HG03280 (cell line): ENCODE measurements at regions not wholly inside any gene's neighbourhood (a gene's known extent, or its start where the extent isn't known, plus 50 kb on each side); places are given as distances from the start of the nearest gene placed in this dataset.

ENCODE experiments used
- ATAC-seq: cut with Tn5 transposase; IDR thresholded peaks from one replicate; pipeline ENCODE4 v1.9.1; 2021; ENCODE audit warnings: mild to moderate bottlenecking, moderate library complexity; ENCODE audit not compliant: unreplicated experiment

DNA sequence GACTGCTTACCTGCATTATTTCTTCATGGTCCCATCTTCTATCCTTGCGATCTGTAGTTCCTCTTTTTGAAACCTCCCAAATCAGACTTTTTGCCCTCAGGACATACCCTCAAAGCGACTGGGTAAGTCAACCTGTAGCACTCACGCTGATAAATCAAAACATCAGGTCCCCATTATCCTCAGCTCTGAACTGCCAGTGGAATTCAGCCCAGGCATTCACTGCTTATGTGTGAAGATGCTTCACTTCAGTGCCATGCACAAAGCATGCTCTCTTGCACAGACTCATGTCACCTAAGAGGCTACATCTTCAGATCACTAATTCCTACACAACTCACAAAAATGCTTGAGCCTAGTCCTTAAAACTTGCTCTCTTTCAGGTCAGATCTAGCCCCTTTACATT lies 283.6 kb upstream of the KLF6 start:
- no peak for ATAC-seq

DNA sequence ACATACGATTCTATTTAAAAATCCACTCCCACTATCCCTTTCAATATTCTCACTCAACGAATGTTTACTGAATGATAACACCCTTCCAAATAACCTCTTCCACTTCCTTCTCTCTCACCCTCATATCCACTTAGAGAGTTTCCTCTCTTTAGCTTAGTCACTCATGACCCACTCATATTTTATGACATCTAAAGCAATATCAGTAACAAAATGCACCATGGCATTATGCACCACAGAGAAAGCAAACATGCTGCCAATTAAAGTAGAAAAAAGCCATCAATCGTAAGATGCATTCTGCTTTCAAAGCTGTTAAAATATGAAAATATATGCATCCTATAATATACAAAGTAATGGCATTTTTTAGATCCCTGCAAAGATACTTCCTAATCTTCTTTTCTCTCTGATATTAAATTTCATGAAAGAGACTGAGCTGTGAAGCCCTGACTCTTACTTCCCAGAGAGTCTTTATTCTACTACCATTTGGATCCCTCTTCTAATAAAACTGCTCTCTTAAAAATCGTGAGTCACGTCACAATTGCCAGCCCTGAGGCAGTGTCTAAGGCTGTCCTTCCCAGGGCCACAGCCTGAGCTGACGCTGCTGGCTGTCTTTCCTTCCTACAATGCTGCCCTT lies 283.0 kb upstream of the KLF6 start:
- ATAC-seq, result no peak

DNA sequence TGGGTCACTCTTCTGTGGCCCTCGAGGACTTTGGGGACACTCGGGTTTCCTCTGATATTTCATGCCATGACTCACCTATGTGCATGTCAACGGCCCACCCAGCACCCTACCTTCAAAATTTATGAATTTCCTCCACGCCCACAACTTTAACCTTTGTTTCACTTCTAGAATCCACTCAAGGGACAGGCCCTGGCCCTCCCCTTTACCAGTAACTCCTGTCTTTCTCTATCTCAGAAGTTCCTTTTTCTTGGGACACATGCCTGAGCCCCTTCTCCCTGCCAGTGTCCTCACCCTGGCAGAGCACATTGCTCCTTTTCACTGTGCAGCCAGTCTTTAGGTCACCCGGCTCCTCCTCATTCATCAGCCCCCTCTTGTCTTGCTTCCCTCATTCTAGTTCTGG lies 282.5 kb upstream of the KLF6 start:
- no peak for ATAC-seq

DNA sequence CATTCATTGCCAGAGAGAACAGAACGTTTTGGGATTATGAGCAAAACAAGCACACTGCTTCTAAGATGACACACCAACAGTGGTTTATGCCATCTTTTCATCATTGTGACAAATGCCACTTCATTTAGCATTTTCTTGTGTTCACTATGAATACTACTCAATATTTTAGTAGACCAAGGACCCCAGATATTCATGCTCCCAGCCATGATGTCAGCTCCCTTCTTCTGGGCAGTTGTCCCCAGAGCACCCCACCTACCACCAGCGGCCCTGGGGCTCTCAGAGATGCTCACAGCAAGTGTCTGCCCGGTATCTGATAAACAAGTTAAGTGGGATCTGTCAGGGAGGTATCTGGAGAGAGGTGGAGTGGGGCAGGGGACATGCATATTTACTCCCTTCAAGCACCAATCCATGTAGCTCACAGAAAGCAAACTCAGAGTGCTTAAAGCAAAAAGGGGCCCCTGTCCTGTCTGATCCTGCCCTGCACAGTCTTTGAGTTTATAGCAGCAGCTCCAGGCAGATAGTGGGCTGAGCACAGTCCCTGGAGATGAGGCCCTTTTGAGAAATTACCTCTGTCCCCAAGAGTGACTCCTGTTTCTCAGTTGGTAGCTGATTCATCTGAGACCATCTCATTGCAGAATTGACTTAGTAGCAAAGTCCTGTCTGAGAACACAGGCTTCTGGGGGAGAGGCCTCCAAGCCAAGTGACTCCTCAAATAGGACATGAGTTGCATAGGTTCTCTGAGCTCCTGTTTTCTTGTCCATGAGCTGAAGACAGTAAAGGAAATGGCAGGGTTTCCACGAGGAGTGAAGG lies 281.8 kb upstream of the KLF6 start:
- ATAC-seq, result no peak

DNA sequence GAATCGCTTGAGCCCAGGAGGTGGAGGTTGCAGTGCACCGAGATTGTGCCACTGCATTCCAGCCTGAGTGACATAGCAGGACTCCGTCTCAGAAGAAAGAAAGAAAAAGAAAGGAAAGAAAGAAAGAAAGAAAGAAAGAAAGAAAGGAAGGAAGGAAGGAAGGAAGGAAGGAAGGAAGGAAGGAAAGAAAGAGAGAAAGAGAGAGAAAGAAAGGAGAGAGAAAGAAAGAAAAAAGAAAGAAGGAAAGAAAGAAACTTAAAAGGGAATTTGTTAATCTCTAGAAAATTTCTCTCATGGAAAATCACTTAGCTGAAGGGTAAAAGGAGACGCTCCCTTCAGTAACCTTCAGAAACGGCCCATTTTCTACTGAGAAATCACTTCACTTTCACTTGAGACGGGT lies 279.5 kb upstream of the KLF6 start:
- ATAC-seq, result no peak

DNA sequence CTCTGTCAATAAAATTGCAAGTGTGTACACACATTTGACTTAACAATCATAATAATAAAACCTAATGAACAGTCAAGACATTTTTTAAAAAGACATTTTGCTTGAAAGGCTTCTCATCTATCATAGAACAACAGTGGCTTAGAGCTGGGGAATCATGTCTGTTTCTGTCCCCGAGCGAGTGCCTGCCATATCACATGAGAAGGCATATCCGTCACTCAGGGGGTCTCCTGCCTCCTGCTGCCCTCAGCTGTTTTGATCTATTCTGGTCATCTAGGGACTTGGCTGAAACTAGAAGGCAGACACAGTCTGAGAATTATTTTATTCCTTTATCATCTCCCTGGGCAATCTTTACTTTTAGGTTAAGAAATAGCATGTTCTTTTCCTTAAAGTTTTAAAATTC lies 278.7 kb upstream of the KLF6 start:
- ATAC-seq, result no peak

DNA sequence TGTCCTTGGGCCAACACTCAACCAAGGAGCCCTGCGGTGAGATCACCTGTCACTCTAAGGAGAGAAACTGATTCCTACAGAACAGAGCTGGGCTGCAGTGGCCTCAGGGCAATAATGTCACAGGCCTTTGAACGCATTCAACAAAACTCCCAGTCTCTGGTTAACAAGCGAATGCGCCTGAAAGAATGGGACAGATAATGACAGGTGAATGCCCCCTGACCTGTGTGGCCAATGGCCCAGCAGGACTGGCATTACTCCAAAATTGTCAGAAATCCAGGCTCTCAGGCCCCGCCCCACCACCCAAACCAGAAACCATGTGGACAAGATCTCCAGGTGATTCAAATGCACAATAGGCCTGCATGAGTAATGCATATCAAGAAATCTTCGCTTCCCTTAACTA lies 277.7 kb upstream of the KLF6 start:
- no peak for ATAC-seq

DNA sequence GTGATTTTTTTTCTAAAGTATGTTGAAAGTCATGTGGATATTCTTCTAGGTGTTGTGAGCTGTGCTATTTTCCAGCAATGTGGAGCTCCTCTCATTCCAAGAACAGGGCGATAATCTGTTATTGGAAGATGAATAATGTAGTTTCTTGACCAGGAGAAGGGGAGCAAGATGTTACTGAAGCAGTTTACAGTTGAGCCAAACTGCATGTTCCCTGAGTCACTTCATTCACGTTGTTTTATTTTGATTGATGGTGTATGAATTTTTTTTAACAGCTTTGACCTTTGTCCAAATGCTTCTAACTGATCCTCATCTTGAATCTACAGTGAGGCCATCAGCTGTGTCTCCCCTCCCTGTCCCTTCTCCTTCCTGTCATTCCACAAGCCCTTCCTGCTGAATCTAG lies 277.1 kb upstream of the KLF6 start:
- ATAC-seq, result no peak

DNA sequence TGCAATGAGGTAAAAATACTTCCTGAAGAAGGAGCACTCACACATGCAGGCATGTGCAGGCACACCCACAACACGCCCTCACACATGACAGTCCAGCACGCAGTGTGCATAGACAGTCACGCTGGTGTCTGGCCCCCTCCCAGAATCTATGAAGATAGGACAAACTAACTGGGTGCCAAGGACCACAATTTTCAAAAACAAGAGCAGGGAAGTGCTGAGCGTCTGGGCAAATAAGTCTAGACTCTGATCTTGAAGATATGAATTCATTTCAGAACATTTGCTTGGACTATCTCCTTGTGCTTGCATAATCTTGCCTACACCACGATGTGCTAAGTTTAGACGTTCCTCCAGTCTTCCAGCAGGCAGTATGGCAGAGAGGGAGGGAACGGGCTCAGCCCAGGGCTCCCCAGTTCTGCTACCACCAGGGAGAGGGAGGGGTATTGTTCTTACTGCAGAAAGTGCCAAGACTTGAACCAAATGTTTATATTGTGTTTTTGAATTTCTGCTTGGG lies 276.5 kb upstream of the KLF6 start:
- no peak for ATAC-seq

DNA sequence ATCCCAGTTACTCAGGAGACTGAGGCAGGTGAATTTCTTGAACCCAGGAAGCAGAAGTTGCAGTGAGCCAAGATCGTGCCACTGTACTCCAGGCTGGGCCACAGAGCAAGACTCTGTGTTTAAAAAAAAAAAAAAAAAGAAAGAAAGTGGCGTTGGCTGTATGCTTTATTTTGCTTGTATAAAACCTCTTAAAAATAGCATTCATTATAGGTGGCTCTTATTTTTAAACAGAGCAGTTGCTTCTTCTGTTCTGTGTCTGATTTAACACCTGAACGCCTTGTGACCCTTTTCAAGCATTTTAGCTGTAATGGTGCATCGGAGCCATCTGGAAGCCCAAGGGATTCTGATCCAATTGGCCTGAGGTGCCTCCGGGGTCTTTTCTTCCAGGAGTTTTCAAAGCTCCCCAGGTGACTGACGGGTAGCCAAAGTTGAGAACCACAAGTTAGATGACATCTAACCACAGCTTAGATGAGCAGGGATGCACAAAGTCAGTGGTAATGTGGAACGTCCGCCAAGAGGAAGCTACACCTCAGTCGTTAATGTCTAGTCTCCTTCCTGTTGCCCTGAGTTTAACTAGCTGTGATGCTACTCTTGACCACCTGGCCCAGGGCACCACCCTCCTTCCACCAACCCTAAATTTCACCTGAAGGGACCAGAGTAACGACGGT lies 274.6 kb upstream of the KLF6 start:
- no peak for ATAC-seq

DNA sequence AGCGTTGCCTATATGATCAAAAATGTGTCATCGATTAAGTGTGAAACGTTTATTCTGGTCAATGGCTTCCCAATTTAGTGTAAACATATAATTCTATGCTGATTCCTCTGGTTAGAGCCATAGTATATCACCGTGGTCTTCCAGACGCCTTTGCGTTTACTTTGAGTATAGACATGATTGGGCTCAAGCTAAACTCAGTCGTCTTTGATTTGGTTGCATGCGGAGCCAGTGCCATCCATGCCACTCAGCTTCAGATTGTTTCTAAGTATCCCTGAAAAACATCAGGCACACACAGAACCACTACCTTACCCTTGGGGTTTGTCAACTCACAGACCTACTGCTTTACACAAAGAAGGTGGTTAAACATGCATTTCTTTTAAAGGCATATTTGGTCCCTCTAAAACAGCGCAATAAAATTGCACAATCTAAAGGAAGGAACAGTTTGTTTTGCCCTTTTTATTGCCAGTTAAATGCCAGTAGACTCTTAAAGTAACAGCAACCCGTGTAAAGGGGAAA lies 273.6 kb upstream of the KLF6 start:
- no peak for ATAC-seq

DNA sequence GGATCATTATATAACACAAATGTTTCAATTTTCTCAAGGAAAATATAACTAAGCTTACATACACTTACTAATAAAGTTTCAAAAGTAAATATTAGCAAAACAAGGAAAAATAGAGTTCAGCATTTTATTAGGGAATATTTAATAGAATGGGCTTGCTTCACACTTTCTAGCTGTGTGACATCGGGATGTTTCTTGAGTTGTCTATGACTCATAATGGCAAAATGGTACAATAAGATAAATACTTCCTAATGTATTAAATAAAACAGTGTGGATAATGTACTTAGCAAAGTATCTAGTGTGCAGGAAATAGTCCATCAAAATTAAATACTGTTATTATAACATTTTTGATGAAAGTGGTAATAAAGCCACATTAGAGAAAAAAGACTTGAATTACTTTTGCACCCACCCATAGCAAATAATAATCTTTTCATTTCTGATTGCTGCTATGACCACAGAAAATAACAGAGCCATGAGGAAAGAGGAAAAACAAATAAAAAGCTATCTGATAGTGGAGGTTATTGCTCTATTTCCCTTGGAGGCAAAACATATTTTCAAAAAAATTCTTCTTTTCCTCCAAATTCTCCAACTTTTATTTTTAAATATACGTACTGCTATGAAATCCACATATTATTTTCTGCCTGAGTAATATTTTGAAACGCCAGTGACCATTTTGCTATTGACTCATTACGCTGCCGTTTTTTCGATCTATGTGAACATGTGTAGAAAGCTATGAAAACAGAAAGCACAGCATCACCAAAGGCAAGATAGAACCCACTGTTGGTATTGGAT lies 272.9 kb upstream of the KLF6 start:
- ATAC-seq, result no peak

DNA sequence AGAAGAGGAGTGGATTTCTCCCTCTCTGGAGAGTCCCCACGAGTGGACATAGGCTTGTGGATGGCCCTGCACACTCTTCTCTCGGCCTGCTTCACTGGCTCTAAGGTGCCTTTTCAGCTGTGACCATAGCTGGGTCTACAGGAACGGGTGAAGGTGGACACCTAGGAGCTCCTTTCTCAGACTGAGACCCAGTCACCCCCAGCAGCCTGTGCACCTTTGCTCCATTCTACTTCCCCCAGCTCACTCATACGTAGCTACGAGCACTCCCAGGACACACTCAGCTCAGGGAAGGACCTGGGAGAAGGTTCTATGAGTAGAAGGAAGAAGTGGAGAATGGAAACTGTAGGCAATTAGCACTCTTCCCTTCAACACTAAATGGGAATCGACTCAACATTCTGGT lies 272.0 kb upstream of the KLF6 start:
- no peak for ATAC-seq

DNA sequence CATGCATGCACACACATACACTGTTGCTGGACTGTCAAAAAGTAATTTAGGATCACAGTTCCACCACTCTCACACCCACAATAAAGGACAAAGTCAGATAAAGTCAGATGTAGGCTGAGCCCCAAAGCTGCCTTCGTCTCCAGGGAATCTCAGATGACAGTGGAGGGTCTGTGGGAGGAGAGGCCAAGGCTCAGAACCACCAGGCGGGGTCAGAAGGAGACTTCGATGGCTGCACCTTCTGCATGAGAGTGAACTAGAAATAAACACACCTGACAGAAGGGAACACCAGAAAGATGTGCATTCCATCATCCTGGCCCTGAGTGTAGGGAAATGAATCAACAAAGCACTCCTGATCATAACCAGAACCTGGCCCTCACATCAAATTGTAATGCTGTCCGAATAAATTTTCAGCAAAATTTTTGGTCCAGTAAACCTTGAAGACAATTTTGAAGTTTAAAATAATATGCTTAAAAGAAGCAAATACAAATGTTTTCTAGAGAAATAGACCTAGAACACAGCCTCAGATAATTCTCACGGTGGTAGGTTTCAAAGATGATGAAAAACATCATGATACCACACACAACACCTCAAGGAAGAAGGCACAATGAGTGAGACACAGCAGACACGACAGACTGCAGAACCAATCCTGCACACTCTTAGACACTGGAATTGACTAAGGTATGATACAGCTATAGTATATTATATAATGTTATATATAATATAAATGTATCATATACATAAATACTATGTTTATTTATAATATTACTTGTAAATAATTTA lies 269.8 kb upstream of the KLF6 start:
- no peak for ATAC-seq

DNA sequence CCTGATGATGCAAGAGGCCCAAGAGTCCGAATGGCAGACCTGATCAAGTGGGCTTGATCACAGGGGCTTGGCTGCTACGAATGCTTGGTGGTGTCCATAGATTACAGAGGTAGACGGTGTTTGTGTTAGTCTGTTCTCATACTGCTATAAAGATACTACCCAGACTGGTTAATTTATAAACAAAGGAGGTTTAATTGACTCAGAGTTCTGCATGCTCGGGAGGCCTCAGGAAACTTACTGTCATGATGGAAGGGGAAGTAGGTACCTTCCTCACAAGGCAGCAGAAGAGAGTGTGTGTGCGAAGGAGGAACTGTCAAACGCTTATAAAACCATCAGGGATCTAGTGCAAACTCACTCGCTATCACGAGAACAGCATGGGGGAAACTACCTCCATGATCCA lies 268.9 kb upstream of the KLF6 start:
- no peak for ATAC-seq

DNA sequence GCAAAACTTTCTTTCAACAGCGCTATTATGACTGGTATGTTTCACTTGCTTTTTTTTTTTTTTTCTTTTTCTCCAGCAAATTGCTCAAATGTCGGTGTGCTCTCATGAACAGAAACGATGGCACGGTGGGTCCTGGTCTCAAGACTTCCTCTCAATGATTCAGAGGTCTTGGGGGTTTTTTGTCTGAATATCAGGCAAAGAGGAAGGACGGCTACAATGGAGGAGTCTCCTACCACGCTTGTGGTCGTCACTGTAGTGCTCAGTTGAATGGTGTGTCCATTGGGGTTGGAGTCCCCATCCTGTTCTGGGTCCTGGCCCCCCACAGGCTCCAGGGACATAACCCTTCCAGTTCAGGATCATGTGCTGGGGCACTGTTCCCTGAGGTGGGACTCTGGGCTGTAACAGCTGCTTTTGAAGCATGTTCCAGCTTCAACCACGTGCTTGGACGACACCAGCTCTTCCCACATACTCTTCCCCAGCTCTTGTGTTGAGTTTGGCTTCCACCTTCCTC lies 266.7 kb upstream of the KLF6 start:
- ATAC-seq, result no peak

DNA sequence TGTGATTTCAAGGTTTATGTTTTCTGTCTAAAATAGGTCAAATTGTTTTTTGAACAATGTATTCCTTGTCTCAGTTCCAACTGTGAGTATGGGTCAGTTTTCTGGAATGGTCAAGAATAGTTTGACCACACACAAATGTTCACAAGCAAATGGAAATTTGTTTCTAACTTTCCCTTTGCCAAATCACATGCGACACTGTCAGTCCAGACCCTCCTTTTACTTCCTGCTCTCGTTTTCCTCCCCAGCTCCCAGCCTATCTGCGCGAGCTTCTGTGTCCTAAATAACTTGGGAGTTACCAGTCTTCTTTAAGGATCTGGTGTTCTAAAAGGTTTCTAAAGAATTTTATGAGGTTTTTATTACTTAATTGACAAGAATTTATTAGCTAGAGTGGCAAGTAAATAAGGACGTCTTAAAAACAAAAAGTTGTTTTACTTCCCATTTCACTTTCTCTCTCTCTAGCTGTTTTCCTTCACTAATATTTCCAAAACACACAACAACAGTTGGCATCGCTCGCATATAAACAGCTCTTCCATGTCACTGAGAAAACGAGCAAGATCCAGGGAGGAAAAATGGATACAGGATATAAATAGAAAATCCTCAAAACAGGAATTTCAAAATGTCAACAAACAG lies 266.1 kb upstream of the KLF6 start:
- ATAC-seq, result no peak

DNA sequence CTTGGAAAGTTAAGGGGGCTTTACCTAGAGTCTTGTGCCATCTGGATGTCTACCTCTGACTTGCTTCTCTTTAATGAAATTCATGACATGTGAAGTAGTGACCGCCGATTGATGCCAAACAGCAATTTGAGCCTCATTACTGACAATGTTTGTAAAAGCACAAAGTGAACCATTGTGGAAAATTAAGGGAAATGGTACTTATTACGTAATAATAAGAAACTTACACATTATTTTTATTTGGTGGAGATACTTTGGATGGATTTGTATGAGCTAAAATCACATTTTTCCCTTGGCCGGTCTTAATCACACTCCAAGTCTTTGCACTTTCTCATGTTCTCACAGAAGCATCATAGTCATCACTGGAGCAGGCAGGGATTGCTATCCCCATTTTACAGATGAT lies 265.1 kb upstream of the KLF6 start:
- no peak for ATAC-seq

DNA sequence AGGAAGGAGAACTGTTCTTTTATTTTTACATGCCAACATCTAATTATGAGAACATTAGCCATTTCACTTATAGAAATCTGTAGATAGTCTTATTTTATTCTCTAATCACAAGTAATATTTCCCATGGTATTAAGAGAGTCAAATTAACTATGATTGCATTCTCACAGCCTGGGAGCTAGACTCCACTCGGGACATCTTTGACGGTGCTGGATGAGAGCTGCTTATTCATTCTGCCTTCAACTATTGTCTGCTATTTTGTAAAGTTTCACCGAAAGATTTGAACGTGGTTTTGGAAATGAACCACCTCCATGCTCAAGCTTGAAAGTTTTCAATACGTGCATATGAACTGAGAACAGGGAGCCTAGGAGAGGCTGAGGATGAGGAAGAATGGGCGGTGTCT lies 264.3 kb upstream of the KLF6 start:
- ATAC-seq, result no peak
